ENCODE measurements at regions not wholly inside any gene's neighbourhood (a gene's known extent, or its start where the extent isn't known, plus 50 kb on each side); places are given as distances from the start of the nearest gene placed in this dataset.
"Not testable (repeated sequence)": the region's sequence is repeated elsewhere in the genome, so short reads cannot be mapped to it uniquely, and the experiment has no call there.

DNA sequence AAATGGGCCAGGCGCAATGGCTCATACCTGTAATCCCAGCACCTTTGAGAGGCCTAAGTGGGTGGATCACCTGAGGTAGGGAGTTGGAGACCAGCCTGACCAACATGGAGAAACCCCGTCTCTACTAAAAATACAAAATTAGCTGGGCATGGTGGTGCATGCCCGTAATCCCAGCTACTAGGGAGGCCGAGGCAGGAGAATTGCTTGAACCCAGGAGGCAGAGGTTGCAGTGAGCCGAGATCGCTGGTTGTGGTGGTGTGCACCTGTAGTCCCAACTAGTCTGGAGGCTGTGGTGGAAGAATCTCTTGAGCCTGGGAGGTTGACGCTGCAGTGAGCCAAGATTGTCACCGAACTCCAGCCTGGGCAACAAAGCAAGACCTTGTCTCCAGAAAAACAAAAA, 50.5 kb upstream of the ZNF217 start:
- ATAC-seq (ENCODE audit: low read depth in 2 of 2); H3K36me3 ChIP-seq (ENCODE audit: control insufficient read depth, insufficient read depth, low read length); H3K27me3 Mint-ChIP-seq; H3K9me3 ChIP-seq (ENCODE audit: control insufficient read depth in 2 of 2, low read length in 2 of 2); DNase-seq; H3K27me3 ChIP-seq (ENCODE audit: control insufficient read depth, insufficient read depth, low read length); H3K36me3 Mint-ChIP-seq; H3K9me3 Mint-ChIP-seq; H3K4me3 ChIP-seq (ENCODE audit: low read depth, low read length); H3K27ac ChIP-seq (ENCODE audit: insufficient read depth, low read length, poor library complexity, severe bottlenecking): not testable (repeated sequence)
- H3K27ac Mint-ChIP-seq: peak overlapping the region; percentile 55 to 95 (median 88)
- H3K4me1 Mint-ChIP-seq: peaks cover 14 to 50% (median 20%) of the 10 kb centered on the region in 4 donors
- H3K4me3 Mint-ChIP-seq: peak overlapping the region in 1 of 4 donors; percentile 85
- H3K4me1 ChIP-seq (ENCODE audit: control insufficient read depth, insufficient read depth, low read length, poor library complexity, severe bottlenecking): peaks cover 21% of the 10 kb centered on the region
